ENCODE measurements at regions not wholly inside any gene's neighbourhood (a gene's known extent, or its start where the extent isn't known, plus 50 kb on each side); places are given as distances from the start of the nearest gene placed in this dataset.

DNA sequence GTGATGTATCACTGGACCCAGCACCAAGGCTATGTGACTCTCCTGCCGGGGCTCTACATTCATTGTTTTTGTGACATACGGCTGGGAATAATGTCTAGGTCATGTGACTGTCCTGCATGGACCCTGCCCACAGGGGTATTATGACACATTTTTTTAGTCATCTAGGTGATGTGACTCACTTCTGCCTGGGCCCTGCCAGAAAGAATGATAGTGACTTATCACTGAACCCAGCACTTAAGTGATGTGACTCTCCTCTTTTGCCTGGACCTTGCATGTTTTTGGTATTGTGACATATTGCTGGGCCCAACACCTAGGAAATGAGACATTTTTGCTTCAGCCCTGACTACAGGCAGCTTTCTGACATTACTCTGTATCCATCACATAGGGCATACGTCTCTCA is 51.1 kb upstream of the ZNF107 start:
- POLR2A ChIA-PET: no interaction called here
- CTCF ChIA-PET: interaction anchor here (0.5 kb wide), 1 partner anchor 112 kb away, joined by 3 read pairs; no protein-coding TSS in a partner anchor
- DNase-seq (ENCODE audit: low read depth, low spot score): no peak
- Histone ChIP-seq H3K9me3 (ENCODE audit: control insufficient read depth, insufficient read depth, low read length) (peaks cover 13% of the 10 kb centered on the region; the same call in 1 of the 2 replicates), H3K27me3 (ENCODE audit: control insufficient read depth, insufficient read depth, low read length) (no peaks in the 10 kb centered on the region), H3K27ac (ENCODE audit: low read depth, low read length) (no peak overlapping the region), H3K4me3 (ENCODE audit: low read depth, low read length) (no peak overlapping the region)
- TF ChIP-seq, protein P1, sequence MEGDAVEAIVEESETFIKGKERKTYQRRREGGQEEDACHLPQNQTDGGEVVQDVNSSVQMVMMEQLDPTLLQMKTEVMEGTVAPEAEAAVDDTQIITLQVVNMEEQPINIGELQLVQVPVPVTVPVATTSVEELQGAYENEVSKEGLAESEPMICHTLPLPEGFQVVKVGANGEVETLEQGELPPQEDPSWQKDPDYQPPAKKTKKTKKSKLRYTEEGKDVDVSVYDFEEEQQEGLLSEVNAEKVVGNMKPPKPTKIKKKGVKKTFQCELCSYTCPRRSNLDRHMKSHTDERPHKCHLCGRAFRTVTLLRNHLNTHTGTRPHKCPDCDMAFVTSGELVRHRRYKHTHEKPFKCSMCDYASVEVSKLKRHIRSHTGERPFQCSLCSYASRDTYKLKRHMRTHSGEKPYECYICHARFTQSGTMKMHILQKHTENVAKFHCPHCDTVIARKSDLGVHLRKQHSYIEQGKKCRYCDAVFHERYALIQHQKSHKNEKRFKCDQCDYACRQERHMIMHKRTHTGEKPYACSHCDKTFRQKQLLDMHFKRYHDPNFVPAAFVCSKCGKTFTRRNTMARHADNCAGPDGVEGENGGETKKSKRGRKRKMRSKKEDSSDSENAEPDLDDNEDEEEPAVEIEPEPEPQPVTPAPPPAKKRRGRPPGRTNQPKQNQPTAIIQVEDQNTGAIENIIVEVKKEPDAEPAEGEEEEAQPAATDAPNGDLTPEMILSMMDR (IDR thresholded peaks at IDR 0.05; ENCODE audit: low read depth, low read length): no peak

DNA sequence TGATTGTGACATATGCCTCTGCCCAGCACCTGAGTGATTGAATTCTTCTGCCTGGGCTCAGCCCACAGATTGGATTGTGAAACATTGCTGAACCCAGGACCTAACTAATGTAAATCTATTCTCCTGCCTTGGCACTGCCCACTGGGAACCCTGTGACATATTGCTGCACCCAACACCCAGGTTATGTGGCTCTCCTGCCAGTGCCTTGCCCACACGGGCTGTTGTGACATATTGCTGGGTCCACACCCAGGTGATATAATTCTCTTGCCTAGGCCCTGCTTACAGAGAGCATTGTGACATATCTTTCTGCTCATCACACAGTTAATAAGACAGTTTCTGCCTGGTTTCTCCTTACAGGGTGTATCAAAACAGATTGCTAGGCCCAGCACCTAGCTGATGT is 50.8 kb upstream of the ZNF680 start:
- no peak overlapping the region for H3K27ac ChIP-seq (ENCODE audit: low read depth, low read length)
- H3K4me3 ChIP-seq (ENCODE audit: low read depth, low read length): no peak overlapping the region
- peaks cover 18% of the 10 kb centered on the region; the same call in 1 of the 2 replicates for H3K9me3 ChIP-seq (ENCODE audit: control insufficient read depth, insufficient read depth, low read length)
- TF ChIP-seq, protein P1 (IDR thresholded peaks at IDR 0.05; ENCODE audit: low read depth, low read length): no peak
- no peaks in the 10 kb centered on the region for H3K27me3 ChIP-seq (ENCODE audit: control insufficient read depth, insufficient read depth, low read length)
- no peak for DNase-seq (ENCODE audit: low read depth, low spot score)
- ChIA-PET CTCF (no interaction called here), POLR2A (no interaction called here)

Data from AG04450 (cell line).